Stimulated activated memory B cell treated with anti-CD40 and anti-IgM and Interleukin-4, amounts not matched to agents 10 μg/mL and 1 μg/mL and 100 μg/mL, for 72 hours (primary cell): ENCODE measurements at regions not wholly inside any gene's neighbourhood (a gene's known extent, or its start where the extent isn't known, plus 50 kb on each side); places are given as distances from the start of the nearest gene placed in this dataset.
"Not testable (repeated sequence)": the region's sequence is repeated elsewhere in the genome, so short reads cannot be mapped to it uniquely, and the experiment has no call there.

Experiments
- ATAC-seq: fragments of 150-1000 bp; cut with Tn5 transposase; 2 replicates; pipeline ENCODE4 v1.10.0; 2021
- H3K27ac Mint-ChIP-seq: one replicate; pipeline ENCODE4 v1.8.0; 2022; ENCODE audit warnings: mild to moderate bottlenecking, mixed read lengths
- H3K27me3 Mint-ChIP-seq: one replicate; pipeline ENCODE4 v1.8.0; 2022; ENCODE audit warnings: mixed read lengths
- H3K36me3 Mint-ChIP-seq: one replicate; pipeline ENCODE4 v1.8.0; 2022; ENCODE audit warnings: mixed read lengths
- H3K4me1 Mint-ChIP-seq: one replicate; pipeline ENCODE4 v1.8.0; 2022; ENCODE audit warnings: mixed read lengths
- H3K4me3 Mint-ChIP-seq: one replicate; pipeline ENCODE4 v1.8.0; 2022; ENCODE audit warnings: mild to moderate bottlenecking, moderate library complexity, mixed read lengths
- H3K9me3 Mint-ChIP-seq: one replicate; pipeline ENCODE4 v1.8.0; 2022; ENCODE audit warnings: mixed read lengths

- H3K27ac Mint-ChIP-seq, H3K4me3 Mint-ChIP-seq, H3K36me3 Mint-ChIP-seq, ATAC-seq, H3K4me1 Mint-ChIP-seq, H3K9me3 Mint-ChIP-seq: not testable (repeated sequence)
- peaks cover 17% of the 10 kb centered on the region for H3K27me3 Mint-ChIP-seq
These were observed 51.3 kb upstream of the RIOK2 start for GRCh38 chr5:97234380-97234779.

- no peak overlapping the region for H3K4me3 Mint-ChIP-seq
- H3K4me1 Mint-ChIP-seq = no peaks in the 10 kb centered on the region
- H3K27me3 Mint-ChIP-seq = peaks cover 9% of the 10 kb centered on the region
- ATAC-seq = no peak
- H3K9me3 Mint-ChIP-seq = peaks cover 3% of the 10 kb centered on the region
- no peak overlapping the region for H3K27ac Mint-ChIP-seq
- H3K36me3 Mint-ChIP-seq = peaks cover 6% of the 10 kb centered on the region
These were observed 59.3 kb upstream of the RIOK2 start for GRCh38 chr5:97242341-97242740.

- Mint-ChIP-seq H3K4me1 (no peaks in the 10 kb centered on the region), H3K9me3 (peaks cover 3% of the 10 kb centered on the region), H3K36me3 (peaks cover 6% of the 10 kb centered on the region), H3K27ac (no peak overlapping the region), H3K4me3 (no peak overlapping the region), H3K27me3 (peaks cover 9% of the 10 kb centered on the region)
- no peak for ATAC-seq
These were observed 60.3 kb upstream of the RIOK2 start for GRCh38 chr5:97243353-97243752.

GRCh38 chr5:97245386-97245785, 62.3 kb upstream of the RIOK2 start:
- H3K27me3 Mint-ChIP-seq = peaks cover 10% of the 10 kb centered on the region
- no peaks in the 10 kb centered on the region for H3K4me1 Mint-ChIP-seq
- H3K27ac Mint-ChIP-seq = no peak overlapping the region
- no peak for ATAC-seq
- no peaks in the 10 kb centered on the region for H3K36me3 Mint-ChIP-seq
- H3K9me3 Mint-ChIP-seq = peaks cover under 1% of the 10 kb centered on the region
- H3K4me3 Mint-ChIP-seq = no peak overlapping the region

GRCh38 chr5:97250113-97250512, 67.1 kb upstream of the RIOK2 start:
- peaks cover 7% of the 10 kb centered on the region for H3K27me3 Mint-ChIP-seq
- no peak overlapping the region for H3K27ac Mint-ChIP-seq
- no peak overlapping the region for H3K4me3 Mint-ChIP-seq
- no peaks in the 10 kb centered on the region for H3K9me3 Mint-ChIP-seq
- no peaks in the 10 kb centered on the region for H3K4me1 Mint-ChIP-seq
- no peak for ATAC-seq
- no peaks in the 10 kb centered on the region for H3K36me3 Mint-ChIP-seq

GRCh38 chr5:97266076-97266475, 83.0 kb upstream of the RIOK2 start:
- H3K27me3 Mint-ChIP-seq = no peaks in the 10 kb centered on the region
- no peak for ATAC-seq
- no peaks in the 10 kb centered on the region for H3K4me1 Mint-ChIP-seq
- no peak overlapping the region for H3K27ac Mint-ChIP-seq
- H3K4me3 Mint-ChIP-seq = no peak overlapping the region
- no peaks in the 10 kb centered on the region for H3K36me3 Mint-ChIP-seq
- H3K9me3 Mint-ChIP-seq = no peaks in the 10 kb centered on the region

- Mint-ChIP-seq H3K36me3 (no peaks in the 10 kb centered on the region), H3K9me3 (peaks cover 5% of the 10 kb centered on the region), H3K4me3 (no peak overlapping the region), H3K4me1 (no peaks in the 10 kb centered on the region), H3K27ac (no peak overlapping the region), H3K27me3 (no peaks in the 10 kb centered on the region)
- ATAC-seq = no peak
These were observed 83.5 kb upstream of the RIOK2 start for GRCh38 chr5:97266576-97266975.

GRCh38 chr5:97267767-97268166, 84.7 kb upstream of the RIOK2 start:
- ATAC-seq = no peak
- Mint-ChIP-seq H3K27ac (no peak overlapping the region), H3K4me3 (no peak overlapping the region), H3K36me3 (no peaks in the 10 kb centered on the region), H3K9me3 (peaks cover 10% of the 10 kb centered on the region), H3K27me3 (no peaks in the 10 kb centered on the region), H3K4me1 (no peaks in the 10 kb centered on the region)

GRCh38 chr5:97276474-97277120, 93.5 kb upstream of the RIOK2 start:
- no peak for ATAC-seq
- Mint-ChIP-seq H3K4me3 (no peak overlapping the region), H3K4me1 (no peaks in the 10 kb centered on the region), H3K9me3 (peaks cover 17% of the 10 kb centered on the region), H3K27ac (no peak overlapping the region), H3K36me3 (peaks cover 4% of the 10 kb centered on the region), H3K27me3 (no peaks in the 10 kb centered on the region)

GRCh38 chr5:97281257-97281656, 98.2 kb upstream of the RIOK2 start:
- Mint-ChIP-seq H3K9me3 (peaks cover 21% of the 10 kb centered on the region), H3K27me3 (peaks cover 2% of the 10 kb centered on the region), H3K4me1 (no peaks in the 10 kb centered on the region), H3K36me3 (peaks cover 12% of the 10 kb centered on the region), H3K4me3 (no peak overlapping the region), H3K27ac (no peak overlapping the region)
- ATAC-seq = no peak

- H3K27ac Mint-ChIP-seq = no peak overlapping the region
- H3K4me3 Mint-ChIP-seq = no peak overlapping the region
- H3K27me3 Mint-ChIP-seq = no peaks in the 10 kb centered on the region
- no peaks in the 10 kb centered on the region for H3K4me1 Mint-ChIP-seq
- H3K9me3 Mint-ChIP-seq = peaks cover 6% of the 10 kb centered on the region
- no peaks in the 10 kb centered on the region for H3K36me3 Mint-ChIP-seq
- peak; percentile 71 for ATAC-seq
These were observed 114.1 kb upstream of the RIOK2 start for GRCh38 chr5:97297063-97297703.

GRCh38 chr5:97297704-97298091, 114.7 kb upstream of the RIOK2 start:
- Mint-ChIP-seq H3K27ac (no peak overlapping the region), H3K27me3 (no peaks in the 10 kb centered on the region)

GRCh38 chr5:97301181-97301580, 118.1 kb upstream of the RIOK2 start:
- H3K36me3 Mint-ChIP-seq, H3K4me3 Mint-ChIP-seq, H3K9me3 Mint-ChIP-seq, H3K27ac Mint-ChIP-seq, H3K27me3 Mint-ChIP-seq, H3K4me1 Mint-ChIP-seq, ATAC-seq: not testable (repeated sequence)

More at GRCh38 chr5:97297704-97298091, 114.7 kb upstream of the RIOK2 start:
- no peaks in the 10 kb centered on the region for H3K36me3 Mint-ChIP-seq
- peak; percentile 43 for ATAC-seq
- H3K4me1 Mint-ChIP-seq = no peaks in the 10 kb centered on the region
- peaks cover 6% of the 10 kb centered on the region for H3K9me3 Mint-ChIP-seq
- no peak overlapping the region for H3K4me3 Mint-ChIP-seq

GRCh38 chr5:97338729-97339128, 155.7 kb upstream of the RIOK2 start:
- Mint-ChIP-seq H3K9me3 (peaks cover 9% of the 10 kb centered on the region), H3K36me3 (no peaks in the 10 kb centered on the region), H3K4me1 (no peaks in the 10 kb centered on the region), H3K27ac (no peak overlapping the region), H3K4me3 (no peak overlapping the region), H3K27me3 (peaks cover 7% of the 10 kb centered on the region)
- ATAC-seq = no peak

GRCh38 chr5:97355775-97356174, 172.7 kb upstream of the RIOK2 start:
- Mint-ChIP-seq H3K4me3 (no peak overlapping the region), H3K4me1 (no peaks in the 10 kb centered on the region), H3K9me3 (peaks cover 25% of the 10 kb centered on the region), H3K36me3 (peaks cover 9% of the 10 kb centered on the region), H3K27ac (no peak overlapping the region), H3K27me3 (no peaks in the 10 kb centered on the region)
- peak; percentile 66 for ATAC-seq

- no peaks in the 10 kb centered on the region for H3K4me1 Mint-ChIP-seq
- ATAC-seq = no peak
- no peaks in the 10 kb centered on the region for H3K36me3 Mint-ChIP-seq
- H3K27me3 Mint-ChIP-seq = no peaks in the 10 kb centered on the region
- no peak overlapping the region for H3K27ac Mint-ChIP-seq
- H3K9me3 Mint-ChIP-seq = no peaks in the 10 kb centered on the region
- no peak overlapping the region for H3K4me3 Mint-ChIP-seq
These were observed 180.5 kb upstream of the RIOK2 start for GRCh38 chr5:97363577-97363976.
